ENCODE measurements at regions not wholly inside any gene's neighbourhood (a gene's known extent, or its start where the extent isn't known, plus 50 kb on each side); places are given as distances from the start of the nearest gene placed in this dataset.

DNA sequence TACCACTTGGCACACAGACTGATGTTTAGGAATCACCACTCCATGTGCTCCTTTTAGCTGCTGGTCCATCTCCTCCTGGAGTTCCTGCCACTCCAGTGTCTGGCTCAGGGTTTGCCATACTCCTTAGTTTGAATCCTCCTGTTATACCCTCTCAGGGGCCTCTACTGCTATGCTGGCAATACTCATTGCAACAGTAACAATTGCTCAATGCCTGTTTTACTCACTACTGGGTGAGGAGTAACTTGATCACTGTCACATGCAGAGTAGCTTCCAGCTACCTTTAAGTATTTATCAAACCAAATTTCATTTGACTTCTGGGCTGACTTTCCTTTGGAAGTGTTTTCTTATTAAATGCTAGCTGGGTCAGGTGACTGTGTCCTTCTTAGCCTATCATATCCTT, 107.2 kb upstream of the WLS start:
- in situ Hi-C loops (cut with HindIII; ENCODE audit: low pct_ligation_motif_present, low pct_unique_long_range_greater_than_20kb, low sequenced_read_pairs), result no loop called here

DNA sequence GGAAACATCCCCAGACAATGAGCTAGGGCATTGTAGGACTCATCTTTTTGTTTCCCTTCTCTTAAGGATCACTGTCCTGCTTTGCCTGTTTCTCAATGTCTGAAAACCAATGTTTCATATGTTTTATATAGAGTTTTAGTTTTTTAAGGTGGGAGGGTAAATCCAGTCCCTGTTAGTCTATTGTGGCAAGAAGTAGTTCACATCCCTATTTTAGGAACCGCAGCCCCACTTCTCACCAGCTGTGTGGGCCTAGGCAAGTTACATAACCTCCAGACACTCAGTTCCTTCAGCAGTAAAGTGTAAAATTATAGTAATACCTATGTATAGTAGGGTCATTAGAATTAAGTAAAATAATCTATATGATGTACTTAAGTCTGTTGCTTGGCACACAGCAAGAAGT, 105.8 kb upstream of the WLS start:
- in situ Hi-C loops (cut with HindIII; ENCODE audit: low pct_ligation_motif_present, low pct_unique_long_range_greater_than_20kb, low sequenced_read_pairs), result no loop called here
- DNase-seq, result no peak

More for the DNA sequence above, 107.2 kb upstream of the WLS start:
- DNase-seq, result no peak

DNA sequence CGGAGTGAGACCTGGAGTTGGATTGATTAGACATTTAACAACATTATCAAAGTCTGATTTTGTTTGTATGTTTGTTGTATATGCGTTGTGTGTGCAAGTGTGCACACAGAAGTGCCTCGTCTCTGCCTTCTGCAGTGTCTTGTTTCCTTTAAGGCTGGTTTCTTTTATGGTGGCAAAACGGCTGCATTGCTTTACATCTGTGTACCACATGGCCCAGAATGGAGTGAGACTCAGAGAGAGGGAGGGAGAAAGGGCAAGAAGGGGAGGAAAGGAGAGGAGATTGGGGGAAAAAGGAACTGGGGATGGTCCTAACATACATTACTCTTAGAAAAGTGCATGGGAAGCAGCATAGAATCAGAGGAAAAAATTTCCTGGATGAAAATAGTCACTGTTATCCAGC, 99.7 kb upstream of the WLS start:
- in situ Hi-C loops (cut with HindIII; ENCODE audit: low pct_ligation_motif_present, low pct_unique_long_range_greater_than_20kb, low sequenced_read_pairs), result no loop called here

DNA sequence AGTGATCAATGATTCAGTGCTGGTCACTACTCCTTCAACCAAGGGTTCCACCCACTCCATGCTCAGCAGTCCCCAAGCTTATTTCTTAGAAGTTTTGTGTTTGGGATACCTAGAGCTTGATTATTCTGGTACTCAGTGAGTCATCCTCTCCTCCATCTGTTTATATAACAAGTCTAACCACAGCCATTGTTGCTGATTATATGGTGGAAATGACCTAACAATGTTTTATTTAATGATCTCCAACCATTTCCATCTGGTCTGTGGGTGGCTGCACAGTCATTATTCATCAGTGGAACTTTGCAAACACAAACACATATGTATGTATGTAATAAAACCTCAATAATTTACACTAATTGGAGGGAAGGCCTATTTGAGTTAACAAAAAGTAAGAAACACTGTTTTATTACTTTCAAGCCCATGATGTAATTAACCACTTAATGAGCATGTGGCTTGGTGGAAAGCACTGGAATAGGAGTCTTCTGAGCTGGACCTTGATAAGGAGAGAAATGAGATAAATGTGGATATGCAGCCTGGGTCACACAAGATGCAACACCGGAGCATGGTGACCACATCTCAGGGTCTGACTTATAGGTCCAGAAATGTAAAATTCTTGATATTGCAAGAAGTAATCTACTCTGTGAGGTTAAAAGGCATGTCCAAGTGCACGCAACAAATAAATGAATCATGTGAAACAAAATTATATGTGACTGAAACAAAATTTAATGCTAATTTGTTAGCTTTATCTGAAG, 99.0 kb upstream of the WLS start:
- in situ Hi-C loops (cut with HindIII; ENCODE audit: low pct_ligation_motif_present, low pct_unique_long_range_greater_than_20kb, low sequenced_read_pairs), result no loop called here
- peak; percentile 9 for DNase-seq

More for the DNA sequence above, 99.7 kb upstream of the WLS start:
- no peak for DNase-seq

DNA sequence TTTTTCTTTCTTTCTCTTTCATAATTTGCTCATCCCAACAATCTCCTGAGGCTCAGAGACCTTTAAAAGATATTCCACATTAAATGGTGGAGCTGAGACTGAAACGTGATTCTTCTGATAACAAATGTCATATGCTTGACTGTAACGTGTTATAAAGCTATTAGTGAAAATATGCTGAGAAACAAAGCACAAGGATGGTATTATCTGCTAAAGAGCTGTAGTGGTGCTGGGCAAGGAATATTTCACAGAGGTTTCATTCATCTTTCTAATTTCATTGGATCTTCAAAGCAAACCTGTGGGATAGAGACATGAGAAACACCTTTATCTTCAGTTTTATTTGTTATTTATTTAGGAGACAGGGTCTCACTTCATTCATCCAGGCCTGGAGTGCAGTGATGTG, 98.1 kb upstream of the WLS start:
- DNase-seq, result no peak
- in situ Hi-C loops (cut with HindIII; ENCODE audit: low pct_ligation_motif_present, low pct_unique_long_range_greater_than_20kb, low sequenced_read_pairs), result no loop called here

DNA sequence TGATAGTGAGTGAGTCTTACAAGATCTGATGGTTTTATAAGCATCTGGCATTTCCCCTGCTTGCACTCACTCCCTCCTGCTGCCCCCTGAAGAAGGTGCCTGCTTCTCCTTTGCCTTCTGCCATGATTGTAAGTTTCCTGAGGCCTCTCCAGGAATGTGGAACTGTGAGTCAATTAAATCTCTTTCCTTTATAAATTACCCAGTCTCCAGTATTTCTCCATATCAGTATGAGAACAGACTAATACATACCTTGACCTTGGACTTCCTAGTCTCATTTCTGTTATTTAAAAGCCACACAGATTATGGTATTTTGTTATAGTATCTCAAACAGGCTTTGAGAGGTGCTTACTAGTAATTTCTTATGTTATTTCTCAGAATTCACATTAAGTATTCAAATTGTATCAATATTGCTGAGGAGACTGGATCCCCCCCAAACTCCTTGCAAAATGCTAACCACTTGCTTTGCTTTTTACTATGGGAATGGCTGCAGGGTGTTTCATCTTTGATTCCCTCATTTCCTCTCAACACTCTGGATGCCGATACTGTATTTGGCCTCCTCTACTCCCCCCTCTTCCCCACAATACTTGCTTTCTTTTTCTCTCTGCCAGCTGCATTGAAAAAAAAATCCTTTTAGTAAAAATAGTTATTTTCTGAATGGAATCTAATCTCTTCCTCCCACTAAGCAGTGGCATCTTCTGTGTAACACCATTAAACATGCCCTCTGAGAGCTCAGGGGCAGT, 96.9 kb upstream of the WLS start:
- no peak for DNase-seq
- in situ Hi-C loops (cut with HindIII; ENCODE audit: low pct_ligation_motif_present, low pct_unique_long_range_greater_than_20kb, low sequenced_read_pairs), result no loop called here

DNA sequence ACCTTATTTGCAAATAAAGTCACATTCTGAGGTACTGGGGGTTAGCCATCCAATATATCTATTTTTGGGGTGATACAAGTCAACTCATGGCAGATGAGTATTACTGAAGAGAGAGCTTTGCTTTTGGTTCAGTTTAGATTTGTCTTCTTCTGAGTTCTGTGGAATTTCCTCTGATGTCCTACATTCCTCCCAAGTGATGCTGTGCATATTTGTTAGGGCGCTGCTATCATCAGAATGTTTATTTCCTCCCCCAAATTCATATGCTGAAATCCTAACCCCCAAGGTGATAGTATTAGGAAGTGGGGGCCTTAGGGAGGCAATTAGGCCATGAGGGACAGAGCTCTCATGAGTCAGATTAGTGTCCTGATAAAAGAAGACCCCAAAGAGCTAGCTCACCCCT, 96.2 kb upstream of the WLS start:
- in situ Hi-C loops (cut with HindIII; ENCODE audit: low pct_ligation_motif_present, low pct_unique_long_range_greater_than_20kb, low sequenced_read_pairs), result no loop called here
- DNase-seq, result no peak

DNA sequence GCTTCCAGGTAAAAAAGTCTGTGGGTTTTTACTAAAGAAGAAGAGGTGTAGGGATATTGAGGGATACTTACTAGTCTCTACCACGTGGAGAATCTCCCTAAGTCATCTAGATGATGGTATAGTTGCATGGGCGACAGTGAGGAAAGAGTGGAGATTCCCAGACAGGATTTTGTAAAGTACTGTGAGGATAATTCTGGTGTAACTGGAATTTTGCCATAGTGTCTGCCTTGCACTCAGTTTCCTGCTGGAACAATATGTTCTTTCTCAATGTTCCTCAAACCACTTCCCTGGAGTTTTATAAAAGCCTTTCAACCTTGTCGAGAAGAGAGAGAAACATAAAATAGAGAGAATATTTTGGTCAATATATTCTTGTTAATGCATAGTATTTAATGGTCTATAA, 95.1 kb upstream of the WLS start:
- no peak for DNase-seq
- in situ Hi-C loops (cut with HindIII; ENCODE audit: low pct_ligation_motif_present, low pct_unique_long_range_greater_than_20kb, low sequenced_read_pairs), result no loop called here

DNA sequence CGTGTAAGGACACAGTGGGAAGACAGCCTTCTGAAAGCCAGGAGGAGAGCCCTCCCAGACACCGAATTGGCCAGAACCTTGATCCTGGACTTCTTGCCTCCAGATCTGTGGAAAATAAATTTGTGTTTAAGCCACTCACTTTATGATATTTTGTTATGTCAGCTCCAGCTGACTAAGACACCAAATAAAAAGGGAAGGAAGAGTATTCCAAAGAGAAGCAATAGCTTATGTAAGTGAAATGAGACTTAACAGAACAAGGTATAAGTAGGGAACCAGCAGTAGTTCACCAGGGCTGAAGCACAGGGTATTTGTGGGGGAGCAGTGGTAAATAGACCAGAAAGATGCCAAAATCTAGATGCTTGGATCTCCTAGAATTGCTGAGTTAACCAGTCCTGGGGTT, 94.2 kb upstream of the WLS start:
- in situ Hi-C loops (cut with HindIII; ENCODE audit: low pct_ligation_motif_present, low pct_unique_long_range_greater_than_20kb, low sequenced_read_pairs), result no loop called here

DNA sequence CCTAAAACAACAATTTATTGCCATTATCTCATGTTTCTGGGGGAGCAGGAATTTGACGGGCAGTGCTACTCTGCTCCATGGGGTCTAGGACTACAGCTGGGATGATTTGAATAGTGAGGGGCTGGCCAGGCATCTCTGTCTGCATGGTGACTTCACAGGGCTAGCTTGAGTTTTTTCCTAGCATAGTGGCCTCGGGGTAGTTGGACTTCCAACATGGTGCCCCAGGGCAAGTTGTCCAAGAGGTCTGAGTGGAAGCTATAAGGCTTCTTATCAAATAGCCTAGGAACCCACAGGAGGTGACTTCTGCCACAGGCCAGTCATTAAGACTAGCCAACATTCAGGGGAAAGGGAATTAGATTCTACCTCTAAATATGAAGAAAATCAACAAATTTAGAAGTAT, 92.0 kb upstream of the WLS start:
- DNase-seq, result no peak

More for the DNA sequence above, 94.2 kb upstream of the WLS start:
- DNase-seq, result no peak

DNA sequence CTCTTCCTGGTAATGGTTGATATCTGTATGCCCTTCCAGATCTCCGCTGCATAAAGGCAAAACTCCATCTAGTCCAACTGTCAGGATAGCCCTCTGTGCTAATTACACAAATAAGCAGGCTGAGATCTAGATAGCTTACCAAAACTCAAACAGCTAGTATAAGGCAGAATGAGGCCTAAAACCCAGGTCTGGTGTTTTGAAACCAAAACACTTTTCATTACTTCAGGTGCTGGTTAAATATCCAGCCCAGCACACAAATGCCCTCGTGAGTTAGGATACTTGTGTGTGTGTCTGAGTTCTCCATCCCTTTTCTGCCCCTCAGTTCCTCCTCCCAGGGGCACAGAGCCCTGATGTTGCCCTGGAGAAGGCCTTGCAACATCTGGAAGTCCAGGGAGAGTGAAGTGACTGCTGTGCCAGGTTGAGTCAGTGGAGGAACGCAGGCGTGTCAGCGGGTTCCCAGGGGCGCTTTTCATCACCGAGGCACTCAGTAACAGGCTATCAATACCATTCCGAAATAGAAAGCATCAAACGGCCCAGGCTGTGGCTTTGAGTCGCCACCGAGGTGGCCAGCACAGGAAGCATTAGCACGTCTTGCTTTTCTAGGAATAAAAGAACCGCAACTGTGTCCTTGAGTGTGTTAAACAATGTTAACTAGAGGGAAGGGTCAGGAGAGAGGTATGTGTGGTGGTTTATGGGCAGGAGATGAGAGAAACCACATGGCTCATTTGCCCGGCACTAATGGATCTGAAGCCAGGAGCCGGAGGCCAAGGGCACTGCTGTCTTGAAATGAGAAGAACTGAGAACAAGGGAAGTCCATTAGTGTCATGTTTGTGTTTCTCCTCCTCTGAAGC, 90.7 kb upstream of the WLS start:
- in situ Hi-C loops (cut with HindIII; ENCODE audit: low pct_ligation_motif_present, low pct_unique_long_range_greater_than_20kb, low sequenced_read_pairs), result no loop called here
- no peak for DNase-seq

More for the DNA sequence above, 92.0 kb upstream of the WLS start:
- in situ Hi-C loops (cut with HindIII; ENCODE audit: low pct_ligation_motif_present, low pct_unique_long_range_greater_than_20kb, low sequenced_read_pairs), result no loop called here

DNA sequence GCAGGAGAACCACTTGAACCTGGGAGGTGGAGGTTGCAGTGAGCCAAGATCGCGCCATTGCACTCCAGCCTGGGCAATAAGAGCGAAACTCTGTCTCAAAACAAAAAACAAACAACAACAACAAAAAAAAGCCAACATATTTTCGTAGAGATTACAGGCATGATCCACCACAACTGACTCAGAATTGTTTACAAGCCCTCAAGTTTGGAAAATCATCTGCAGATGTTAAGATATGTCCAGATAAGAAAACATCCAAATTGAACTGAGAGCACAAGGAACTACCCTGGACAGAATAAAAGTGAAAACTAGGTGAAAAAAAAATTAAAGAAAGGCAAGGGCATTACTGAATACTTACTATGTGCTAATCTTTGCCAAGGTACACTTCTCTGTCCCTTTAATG, 89.8 kb upstream of the WLS start:
- in situ Hi-C loops (cut with HindIII; ENCODE audit: low pct_ligation_motif_present, low pct_unique_long_range_greater_than_20kb, low sequenced_read_pairs), result no loop called here
- no peak for DNase-seq

DNA sequence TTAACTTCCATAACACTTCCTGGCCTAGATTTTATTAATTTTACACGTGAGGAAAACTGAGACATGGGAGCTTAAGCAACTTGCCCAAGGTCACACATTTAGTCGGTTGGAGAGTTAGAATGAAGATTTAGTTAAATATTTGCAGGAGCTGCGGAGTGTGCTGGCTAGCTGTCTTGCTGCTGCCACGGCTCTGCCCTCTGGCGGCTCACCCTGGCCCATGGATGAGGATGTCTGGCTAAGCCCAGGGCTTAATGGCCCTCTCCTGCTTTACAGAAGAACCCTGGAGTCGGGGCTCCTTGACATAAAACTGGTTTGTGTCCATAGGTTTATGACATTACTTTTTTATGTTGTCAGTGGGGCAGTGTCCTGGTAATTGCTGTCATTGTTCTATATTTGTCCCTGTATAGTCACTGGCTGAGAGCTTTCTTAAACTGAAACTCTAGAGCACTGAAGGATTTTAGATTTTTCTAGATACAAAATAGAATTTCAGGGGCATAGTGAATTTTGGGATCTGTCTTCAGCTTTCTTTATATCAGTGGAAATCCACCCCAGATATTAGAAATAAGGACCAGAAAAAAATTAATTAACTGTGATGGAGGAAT, 88.9 kb upstream of the WLS start:
- DNase-seq, result peak; percentile 77
- in situ Hi-C loops (cut with HindIII; ENCODE audit: low pct_ligation_motif_present, low pct_unique_long_range_greater_than_20kb, low sequenced_read_pairs), result no loop called here

DNA sequence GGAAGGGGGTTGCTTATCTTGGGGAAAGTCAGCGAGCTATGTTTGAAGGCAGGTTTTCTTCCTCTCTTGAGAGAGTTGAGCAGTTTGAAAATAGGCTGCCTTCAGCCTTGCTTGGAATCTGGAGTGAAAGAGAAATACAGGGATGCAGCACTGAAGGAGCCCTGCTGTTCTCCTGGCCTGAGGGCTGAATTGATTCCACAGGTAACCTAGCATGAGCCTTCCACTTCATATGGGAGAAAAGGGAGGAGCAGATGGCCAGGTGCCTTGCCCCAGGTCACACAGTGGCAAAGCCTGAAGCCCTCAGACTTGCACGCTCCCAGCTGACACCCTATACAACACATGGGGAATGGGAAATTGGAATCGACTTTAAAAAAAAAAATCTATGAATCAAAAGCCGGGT, 88.0 kb upstream of the WLS start:
- DNase-seq, result no peak

DNA sequence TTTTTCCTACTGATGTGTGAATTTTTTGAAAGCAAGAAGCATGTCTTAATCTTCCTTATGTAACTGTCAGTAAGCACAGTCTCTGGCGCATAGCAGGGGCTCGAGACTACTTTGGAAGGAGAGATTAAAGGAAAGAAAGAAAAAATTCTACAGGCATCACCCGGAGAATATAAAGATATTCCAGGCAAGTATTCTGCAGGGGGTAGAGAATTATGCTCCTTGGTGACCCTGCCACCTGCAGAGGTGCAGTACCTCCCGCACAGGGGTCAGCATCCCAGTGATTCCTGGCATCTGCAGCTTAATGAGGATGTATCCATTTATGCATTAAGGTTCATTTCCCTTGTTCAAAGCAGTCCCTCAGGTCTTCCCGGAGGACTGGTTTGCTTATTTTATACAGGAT, 87.6 kb upstream of the WLS start:
- no peak for DNase-seq
- in situ Hi-C loops (cut with HindIII; ENCODE audit: low pct_ligation_motif_present, low pct_unique_long_range_greater_than_20kb, low sequenced_read_pairs), result no loop called here

More for the DNA sequence above, 88.0 kb upstream of the WLS start:
- in situ Hi-C loops (cut with HindIII; ENCODE audit: low pct_ligation_motif_present, low pct_unique_long_range_greater_than_20kb, low sequenced_read_pairs), result no loop called here

DNA sequence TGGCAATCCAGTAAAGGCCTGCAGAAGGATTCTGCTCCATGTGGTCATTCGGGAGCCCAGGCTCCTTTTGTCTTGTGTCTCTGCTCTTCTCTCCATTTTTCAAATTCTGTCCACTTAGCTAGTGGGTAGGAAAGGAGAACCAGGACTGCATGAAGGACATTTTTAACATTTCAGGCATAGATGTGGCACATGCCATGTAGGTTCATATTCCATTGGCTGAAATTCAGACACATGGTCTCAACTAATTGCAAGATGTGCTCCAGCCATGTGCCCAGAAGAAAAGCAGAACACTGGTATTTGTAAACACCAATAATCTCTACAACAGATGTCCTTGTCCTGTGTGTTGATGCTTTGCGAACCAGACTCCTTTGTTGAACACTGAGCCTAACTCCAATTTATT, 85.2 kb upstream of the WLS start:
- no peak for DNase-seq
- in situ Hi-C loops (cut with HindIII; ENCODE audit: low pct_ligation_motif_present, low pct_unique_long_range_greater_than_20kb, low sequenced_read_pairs), result no loop called here

DNA sequence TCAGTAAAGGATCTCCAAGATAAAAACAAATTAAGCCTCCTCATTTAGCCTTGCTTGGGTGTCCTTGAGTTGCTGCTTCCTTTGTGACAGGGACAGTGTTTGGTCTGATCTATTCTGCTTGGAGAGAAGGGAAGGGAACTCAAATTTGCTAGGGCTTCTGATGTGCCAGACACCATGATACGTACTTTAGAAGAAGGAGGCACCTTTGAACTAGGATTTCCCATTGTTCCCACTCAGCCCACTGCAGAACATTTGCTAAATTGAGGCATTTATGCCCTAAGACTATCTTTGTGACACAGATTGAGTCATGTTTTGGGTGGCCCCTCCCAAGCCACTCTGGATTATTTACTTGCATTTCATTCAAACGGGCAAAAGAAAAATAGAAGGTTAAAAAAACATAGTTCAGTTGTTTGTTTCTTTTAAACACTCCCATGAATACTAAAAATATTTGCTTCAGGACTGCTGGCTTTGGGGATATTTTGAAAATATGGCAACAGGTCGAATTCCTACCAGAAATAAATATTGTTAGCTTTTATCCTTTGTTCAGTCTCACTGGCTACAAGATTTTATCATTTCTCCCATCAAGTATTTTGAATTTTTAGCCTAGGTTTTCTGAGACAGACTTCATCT, 81.9 kb upstream of the WLS start:
- DNase-seq, result no peak
- in situ Hi-C loops (cut with HindIII; ENCODE audit: low pct_ligation_motif_present, low pct_unique_long_range_greater_than_20kb, low sequenced_read_pairs), result no loop called here

DNA sequence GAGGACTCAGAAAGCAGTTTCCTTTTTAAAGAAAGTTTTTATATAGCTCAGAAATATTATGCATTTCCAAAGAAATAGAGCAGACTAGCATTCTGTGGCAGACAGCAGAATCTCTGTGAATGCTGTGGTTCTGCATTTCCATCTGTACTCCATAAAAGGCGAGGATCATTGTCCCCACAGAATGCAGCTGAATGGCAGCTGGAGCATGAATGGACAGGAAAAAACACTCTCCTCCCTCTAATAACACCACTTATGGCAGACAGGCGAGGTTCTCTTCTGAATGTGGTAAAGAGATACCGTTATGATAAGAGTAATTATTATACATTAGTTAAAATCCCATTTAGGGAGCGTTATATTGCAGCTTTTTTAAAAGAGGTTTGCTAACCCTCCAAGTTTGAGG, 81.4 kb upstream of the WLS start:
- DNase-seq, result no peak
- in situ Hi-C loops (cut with HindIII; ENCODE audit: low pct_ligation_motif_present, low pct_unique_long_range_greater_than_20kb, low sequenced_read_pairs), result no loop called here

DNA sequence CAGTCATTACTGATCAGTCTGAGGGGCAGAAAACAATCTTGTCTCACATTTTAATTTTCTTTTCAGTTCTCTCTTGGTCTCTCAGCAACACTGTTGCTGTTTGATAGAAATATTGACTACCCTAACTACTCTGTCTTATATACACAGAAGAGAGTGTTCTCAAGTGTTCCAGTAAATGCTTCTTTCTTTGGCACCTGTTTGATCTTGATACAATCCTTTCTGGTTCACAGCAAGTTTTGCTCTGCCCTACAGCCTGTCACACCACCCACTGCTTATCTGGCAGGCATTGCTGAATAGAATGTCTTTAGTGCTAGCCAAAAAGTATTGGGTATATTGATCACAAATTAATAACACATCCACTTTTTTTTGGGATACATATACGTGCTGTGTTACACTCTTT, 75.7 kb upstream of the WLS start:
- in situ Hi-C loops (cut with HindIII; ENCODE audit: low pct_ligation_motif_present, low pct_unique_long_range_greater_than_20kb, low sequenced_read_pairs), result no loop called here
- no peak for DNase-seq

Measured in ACHN (cell line).